ENCODE measurements at regions not wholly inside any gene's neighbourhood (a gene's known extent, or its start where the extent isn't known, plus 50 kb on each side); places are given as distances from the start of the nearest gene placed in this dataset.
"Not testable (repeated sequence)": the region's sequence is repeated elsewhere in the genome, so short reads cannot be mapped to it uniquely, and the experiment has no call there.

DNA sequence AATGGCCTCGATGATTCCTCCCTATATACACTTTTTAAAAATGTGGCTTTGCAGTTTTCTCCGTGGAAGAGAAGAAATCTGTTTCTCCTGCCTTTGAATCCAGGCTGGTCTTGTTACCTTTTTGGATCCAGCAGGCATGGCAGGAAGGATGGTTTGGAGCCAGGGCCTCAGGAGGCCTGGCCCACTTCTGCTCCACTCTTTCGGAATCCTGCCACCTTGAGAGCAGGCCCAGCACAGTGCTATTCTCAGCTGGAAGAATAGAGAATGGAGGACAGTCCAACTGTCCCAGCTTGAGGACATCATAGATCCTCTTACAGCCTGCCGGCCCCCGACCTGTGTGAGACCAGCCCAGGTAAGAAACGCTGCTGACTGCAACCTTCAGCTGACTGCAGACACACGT lies 421.5 kb downstream of the FUT8 start:
- FAIRE-seq (peak; percentile 63), DNase-seq (ENCODE audit: low spot score) (no peak)

DNA sequence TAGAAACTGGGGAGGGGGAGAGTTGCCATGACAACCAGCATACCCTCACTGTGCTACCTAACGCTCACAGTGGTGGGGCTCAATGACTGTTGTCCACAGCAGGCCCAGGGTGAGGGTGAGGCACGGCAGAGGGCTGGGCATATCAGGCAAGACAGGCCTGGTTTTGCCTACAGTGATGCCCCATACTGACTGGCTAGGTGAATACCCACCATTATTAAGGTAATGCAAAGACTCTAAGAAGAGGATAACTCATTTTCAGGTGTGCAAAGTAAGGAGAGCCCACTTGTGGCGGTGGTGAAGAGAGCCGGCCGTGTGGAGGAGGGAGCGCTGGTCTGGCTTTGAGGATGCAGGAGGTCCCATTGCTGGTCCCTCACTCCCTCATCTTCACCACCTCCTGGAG lies 422.3 kb downstream of the FUT8 start:
- peak; percentile 40 for FAIRE-seq
- no peak for DNase-seq (ENCODE audit: low spot score)

DNA sequence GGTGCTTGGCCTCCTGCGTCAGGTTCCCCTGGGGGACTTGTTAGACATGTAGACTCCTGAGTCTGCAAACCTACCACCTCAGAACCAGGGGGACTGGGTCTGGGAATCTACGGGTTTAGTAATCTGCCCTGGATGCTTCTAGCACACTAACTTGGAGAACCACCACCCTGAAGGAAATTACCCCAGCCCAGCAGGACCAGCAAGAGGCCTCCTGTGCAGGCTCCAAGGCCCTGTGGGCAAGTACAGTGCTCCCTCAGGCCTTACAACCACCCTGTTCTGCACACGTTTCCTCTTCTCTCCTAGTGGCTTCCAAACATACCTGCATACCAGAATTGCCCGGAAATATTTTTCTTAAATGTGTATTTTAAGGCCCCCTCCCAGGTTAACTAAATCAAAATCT lies 423.0 kb downstream of the FUT8 start:
- no peak for DNase-seq (ENCODE audit: low spot score)
- FAIRE-seq: no peak

DNA sequence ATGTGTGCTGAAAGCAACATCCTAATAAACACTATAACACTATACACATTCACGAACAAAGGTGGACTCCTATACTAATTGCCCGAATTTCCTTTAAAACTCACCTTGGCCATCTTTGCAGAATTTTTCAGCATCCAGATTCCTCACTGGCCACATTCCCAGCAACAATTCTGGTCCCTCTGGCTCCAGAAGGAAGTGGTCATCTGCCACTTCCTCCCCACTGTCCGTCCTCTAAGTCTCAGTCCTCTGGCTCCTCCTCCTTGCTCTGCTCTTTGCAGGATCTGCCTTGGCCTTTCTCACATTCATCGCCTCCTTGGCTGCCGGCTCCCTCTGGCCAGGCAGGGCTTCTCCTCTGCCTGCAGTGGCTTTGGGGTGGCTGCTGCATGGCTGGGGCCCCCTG lies 426.0 kb downstream of the FUT8 start:
- no peak for DNase-seq (ENCODE audit: low spot score)
- FAIRE-seq: peak; percentile 27

DNA sequence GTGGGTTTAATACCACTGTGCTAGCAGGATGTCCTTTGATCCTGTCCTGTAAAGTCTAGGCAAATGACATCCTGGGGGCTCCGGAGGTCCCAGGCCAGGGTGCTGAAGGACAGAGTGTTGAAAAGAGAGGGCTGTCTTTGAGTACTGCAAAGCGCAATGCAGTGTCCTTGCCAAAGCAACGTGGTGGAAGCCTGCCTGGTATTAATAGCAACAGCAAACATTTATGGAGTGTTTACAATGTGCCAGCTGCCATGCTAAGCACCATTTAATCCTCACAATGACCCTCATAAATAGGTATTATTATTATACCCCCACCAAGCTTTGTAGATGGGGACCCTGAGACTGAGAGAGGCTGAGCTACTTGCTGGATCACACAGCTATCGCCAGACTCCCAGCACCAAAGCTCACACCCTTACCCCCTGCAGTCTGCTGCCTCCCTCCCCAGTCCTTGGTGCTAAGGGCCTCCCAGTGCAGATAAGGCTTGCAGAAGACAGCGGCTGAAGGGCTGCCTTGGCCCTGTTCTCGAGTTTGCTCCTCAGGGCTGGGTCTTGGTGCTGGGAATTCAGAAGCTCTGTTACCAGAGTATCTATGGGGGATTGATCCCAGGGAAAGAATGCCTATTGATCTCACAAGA lies 427.7 kb downstream of the FUT8 start:
- FAIRE-seq (no peak), DNase-seq (ENCODE audit: low spot score) (no peak)

DNA sequence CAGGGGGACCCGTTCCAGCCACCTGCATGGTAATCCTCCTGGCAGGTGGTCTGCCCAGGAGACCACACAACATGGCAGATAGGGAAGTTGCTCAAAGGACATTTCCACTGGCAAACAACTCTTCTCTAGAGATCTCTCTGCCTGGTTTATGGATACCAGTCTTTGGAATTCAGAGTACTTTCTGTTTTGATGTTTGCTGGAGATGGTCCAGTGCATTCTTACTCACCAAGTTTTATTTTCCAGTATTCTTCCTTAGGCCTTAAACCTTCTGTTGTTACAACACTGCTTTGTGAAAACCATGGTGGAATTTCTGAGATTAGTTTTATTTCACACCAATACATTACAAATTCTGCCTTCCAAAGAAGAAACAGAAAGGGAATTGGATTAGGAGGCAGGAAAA lies 428.3 kb downstream of the FUT8 start:
- FAIRE-seq: no peak
- DNase-seq (ENCODE audit: low spot score): no peak

DNA sequence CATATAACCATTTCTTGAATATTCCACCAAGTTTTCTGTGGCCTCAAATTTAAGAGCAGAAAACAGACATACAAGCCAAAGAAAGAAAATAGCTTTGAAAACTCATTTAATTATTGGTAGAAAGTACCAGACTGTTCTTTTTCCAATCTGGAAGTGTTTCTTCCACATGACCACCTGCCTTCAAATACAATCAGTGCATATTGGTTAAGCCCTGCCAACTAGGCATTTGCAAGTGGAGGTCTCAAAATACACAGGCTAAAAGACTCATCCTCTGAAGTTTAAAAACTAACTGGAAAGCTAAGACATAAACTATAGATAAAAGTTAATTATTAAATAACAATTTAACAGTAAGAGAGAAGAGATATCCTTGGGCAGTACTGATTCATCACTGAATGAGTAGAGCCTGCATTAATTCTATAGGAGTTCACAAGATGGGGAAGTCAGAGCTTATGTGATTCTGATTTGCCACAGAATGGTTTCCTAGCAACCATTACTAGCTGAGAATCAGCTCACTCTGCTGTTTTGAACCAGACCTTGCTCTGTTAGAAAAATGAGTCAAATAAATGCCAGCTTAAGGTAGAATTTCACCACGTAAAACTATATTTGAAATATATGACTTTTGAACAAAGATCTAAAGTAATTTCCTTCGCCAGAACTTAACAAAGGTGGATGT lies 433.8 kb downstream of the FUT8 start:
- DNase-seq (ENCODE audit: low spot score) (no peak), FAIRE-seq (no peak)

DNA sequence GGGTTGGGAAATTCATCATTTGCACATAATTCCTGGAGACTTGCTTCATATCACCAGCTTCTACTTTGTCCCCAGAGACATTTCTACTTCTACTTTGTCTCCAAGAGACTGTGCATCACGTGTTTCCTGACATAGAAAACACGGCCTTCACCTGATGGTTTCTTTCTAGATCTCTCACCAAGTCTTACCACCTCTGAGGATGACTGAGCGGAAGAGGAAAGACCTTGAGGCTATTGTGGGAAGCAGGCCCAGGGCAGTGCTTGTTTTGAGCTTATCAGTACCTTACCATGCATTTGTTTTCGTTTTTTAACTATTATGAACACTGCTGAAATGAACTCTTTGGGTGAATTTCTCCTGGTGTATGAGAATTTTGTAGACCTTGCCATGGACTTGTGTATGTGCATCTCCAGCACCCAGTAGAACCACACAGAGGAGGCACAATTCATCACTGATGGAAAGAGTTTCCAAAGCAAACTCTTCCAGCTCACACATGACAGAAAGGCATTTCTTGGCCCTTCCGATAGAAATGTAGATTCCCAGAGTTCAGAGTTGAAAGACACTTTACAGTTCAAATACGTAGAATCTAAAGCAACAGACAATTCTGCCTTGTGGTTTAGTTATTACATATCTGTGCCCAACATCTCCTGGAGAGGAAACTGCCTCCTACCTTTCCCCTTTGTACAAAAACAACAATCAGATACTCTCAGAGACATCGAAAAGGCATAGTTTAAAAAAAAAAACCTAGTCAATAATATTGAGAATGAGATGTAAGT lies 434.7 kb downstream of the FUT8 start:
- FAIRE-seq: peak; percentile 56
- DNase-seq (ENCODE audit: low spot score): no peak

DNA sequence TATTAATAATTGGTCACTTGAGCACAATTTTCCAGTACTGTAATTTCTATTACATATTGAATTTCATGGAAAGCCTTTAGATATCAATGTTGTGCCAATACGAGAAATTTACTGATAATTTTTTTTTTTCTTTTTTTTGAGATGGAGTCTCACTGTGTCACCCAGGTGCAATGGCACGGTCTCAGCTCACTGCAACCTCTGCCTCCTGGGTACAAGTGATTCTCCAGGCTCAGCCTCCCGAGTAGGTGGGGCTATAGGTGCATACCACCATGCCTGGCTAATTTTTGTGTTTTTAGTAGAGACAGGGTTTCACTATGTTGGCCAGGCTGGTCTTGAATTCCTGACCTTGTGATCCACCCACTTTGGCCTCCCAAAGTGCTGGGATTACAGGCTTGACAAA lies 435.4 kb downstream of the FUT8 start:
- FAIRE-seq; DNase-seq (ENCODE audit: low spot score): not testable (repeated sequence)

DNA sequence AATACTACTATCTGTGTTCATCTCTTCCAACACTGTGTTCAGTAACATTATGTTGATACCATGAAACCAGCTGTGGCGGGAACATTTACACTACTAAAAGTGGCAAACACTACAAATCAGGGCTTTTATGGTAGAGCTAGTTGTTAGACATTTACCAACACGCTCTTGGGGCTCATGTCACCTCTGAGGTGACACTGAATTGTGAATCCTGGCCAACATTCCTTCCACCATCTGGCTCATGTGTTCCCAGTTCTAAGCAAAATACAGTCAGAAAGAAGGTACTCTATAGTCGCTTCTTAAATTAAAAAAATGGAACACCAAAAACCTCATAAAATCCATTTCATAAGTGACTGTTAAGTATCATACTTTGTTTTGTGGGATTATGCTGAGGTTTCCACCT lies 436.6 kb downstream of the FUT8 start:
- DNase-seq (ENCODE audit: low spot score): no peak
- peak; percentile 27 for FAIRE-seq

DNA sequence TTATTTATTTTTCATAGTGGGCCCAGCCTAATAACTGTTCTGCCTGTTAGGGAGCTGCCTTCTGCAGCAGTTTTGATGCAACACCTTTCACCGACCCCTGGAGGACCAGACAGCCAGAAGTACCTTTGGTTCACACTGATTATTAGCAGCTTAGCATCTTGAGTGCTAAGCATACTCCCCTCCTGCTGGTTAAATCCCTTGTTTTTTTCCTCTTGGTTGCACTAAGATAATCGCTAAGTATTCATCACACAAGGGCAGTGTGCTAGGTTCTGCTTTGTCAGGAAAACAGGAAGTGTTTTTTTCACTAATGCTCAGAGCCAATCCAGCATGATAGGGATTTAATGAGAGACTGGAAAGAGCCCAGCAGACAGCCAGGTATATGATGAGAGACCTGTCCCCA lies 437.0 kb downstream of the FUT8 start:
- FAIRE-seq (no peak), DNase-seq (ENCODE audit: low spot score) (no peak)

DNA sequence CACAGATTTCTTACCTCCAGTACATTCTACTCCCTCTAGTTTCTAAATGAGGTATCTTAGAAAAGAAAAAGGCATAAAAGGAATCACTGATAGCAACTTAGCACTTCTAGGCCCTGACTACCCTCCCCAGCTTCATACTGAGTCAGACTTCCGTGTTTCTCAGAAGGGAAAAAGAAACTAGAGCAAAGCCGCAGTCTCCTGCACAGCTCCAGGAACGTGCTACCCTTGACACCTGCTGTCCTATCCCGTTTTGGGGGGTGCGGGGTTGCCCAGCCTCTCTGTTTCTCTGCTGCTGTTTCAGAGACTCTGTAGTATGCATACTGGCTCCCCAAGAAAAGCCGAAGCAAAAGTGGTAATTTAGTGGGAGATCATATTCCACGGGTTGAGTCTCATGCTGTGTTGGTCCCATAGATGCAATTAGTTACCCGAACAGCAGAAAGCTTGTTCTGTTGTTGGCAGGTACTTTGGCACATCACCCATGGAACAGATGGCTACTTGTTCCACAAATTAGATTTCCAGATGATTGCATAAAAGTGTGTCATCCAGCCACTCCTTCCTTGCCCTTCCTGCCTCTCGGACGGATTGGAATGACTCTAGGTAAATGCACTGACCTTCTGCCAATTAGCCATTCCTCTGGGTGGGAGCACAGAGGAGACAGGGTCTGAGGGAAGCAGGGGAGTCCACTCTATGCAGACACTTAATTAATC lies 438.1 kb downstream of the FUT8 start:
- DNase-seq (ENCODE audit: low spot score) (no peak), FAIRE-seq (no peak)

DNA sequence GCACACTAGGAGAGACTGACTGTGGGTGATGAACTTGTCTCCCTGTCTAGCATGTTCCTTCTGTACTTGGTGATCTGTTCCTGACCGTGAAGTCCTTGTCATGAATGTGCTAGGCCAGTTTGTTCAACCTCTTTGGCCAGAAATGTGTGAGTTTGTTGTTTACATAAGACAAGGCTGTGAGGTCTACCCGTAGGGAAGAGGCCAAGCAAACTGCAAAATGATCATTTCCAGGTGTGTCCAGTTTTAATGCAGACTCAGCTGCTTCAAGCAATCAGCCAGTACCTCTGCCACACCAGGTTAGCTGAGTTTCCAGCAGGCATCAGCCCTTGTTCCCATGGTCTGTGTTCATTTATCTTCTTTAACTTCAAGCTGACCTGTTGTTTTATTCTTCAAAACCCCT lies 440.2 kb downstream of the FUT8 start:
- FAIRE-seq (no peak), DNase-seq (ENCODE audit: low spot score) (no peak)

DNA sequence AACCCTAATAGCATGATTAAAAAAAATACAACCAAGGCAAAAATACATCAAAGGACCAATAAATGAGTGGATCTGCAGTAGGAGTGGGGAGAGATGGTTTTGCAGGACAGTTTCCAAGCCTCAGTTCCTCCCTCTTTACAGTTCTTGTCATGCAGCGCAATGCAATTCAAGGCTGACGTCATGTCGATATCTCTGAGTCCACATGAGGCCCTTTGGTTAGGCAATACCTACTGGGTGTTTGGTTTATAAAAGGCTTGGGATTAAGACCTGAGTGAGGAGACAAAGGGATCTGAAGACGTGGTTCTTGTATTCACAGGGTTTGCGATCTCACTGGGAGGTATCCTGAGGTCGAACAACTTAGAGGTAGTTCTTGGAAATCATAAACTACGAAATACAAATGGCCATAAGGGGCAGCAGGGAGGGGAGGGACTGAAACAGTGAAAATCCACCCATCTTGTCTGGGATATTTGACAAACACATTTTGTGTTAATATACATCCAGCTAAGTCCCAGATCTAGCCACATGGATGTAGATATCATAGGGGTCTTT lies 441.0 kb downstream of the FUT8 start:
- DNase-seq (ENCODE audit: low spot score) (no peak), FAIRE-seq (peak; percentile 13)

DNA sequence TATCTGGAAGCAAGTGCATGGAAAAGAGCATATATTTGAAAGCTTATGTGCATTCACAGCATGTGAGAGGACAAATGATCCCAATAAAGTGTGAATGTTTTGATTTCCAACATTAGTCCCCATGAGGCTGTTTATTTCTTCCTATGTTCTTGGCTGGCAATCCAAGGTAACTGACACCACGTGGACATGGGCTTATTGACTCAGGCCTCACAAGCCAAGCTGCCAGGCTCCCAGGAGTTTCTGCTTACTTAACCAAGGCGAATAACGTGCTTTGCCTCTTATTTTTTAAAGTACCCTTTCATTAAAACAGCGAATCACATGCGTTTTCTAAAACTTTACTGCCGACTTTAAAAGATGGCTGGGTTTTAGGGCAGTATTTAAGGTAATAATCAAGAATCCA lies 441.7 kb downstream of the FUT8 start:
- peak; percentile 63 for FAIRE-seq
- no peak for DNase-seq (ENCODE audit: low spot score)

DNA sequence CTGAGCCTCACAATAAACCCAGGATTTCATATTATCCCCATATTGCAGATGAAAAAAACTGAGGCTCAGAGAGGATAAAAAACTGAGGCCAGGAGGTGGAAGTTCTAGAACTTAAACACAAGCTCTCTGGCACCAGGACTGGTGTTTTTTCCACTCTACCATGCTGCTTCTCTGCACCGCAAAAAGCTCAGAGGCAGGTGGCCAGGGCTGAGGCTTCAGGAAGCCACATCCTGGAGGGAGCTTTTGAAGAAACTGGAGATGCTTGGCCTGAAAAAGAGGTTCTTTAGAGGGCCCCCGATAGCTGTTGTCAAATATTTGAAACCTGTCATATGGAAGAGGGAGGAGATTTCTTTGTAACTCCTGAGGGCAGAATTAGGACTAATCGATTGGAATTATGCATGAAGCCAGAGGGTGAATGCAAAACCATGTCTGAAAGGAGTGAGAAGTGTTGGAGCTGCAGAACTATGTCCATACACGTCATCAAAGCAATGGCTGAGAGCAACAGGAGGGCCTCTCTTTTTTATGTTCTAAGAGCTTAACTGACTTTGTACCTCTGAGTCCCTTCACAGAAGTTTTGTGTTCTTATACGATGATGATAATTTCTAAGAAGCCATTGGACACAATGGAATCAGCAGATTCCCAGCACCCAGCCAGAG lies 448.6 kb downstream of the FUT8 start:
- no peak for DNase-seq (ENCODE audit: low spot score)
- peak; percentile 71 for FAIRE-seq

DNA sequence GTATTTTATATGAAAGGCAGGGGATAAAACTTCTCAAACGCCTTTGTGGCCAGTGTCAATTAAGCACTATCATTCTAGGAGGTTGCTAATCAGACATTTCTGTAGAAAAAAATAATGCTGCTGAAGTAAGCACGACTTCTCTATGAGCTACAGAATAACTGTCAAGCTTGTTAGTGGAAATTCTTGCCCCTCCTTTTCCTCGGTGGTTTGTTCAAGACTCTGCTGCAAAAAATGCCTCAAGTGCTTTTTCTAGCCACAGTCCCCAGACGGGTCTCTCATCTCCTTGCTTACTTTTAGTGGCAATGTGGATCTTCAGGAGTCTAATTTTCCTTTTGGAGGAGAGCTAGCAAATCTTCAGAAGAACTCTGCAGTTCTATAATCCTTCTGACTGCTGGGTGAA lies 452.0 kb downstream of the FUT8 start:
- FAIRE-seq (no peak), DNase-seq (ENCODE audit: low spot score) (no peak)

DNA sequence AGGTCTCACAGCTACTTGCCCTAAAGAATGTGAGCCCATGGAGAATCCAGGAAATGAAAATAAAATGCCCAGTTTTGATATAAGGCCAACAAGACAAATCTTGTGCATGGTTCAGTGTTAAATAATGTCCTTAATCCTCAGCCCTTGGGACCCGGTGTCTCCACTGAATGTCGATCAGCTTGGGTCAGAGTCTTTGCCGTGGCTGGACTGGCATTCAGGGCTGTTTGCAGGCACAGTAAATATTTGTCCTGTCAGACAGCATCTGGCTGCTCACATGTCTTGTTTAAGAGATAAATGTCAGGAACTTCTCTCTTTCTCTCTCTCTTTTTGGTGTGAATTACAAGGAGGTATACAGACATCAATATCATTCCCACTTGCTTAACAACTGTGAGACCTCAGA lies 452.5 kb downstream of the FUT8 start:
- DNase-seq (ENCODE audit: low spot score): no peak
- FAIRE-seq: peak; percentile 9

DNA sequence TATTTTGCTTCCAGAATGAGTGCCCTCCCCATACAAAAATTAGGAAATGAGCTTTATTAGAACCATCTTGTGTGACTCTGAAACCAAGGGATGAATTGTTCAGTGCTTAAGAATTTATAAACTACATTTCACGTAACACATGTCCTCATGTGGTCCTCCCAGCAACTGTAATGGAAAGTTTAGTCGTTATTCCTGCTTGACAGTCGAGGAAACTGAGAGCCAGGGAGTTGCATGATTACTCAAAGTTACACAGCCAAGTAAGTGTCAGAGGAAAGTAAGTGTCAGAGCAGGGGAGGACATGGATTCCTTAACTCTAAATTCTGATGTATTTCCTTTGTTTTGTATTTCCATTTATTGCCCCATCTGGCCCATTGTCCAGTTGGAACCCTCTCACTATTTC lies 453.9 kb downstream of the FUT8 start:
- FAIRE-seq (no peak), DNase-seq (ENCODE audit: low spot score) (no peak)

DNA sequence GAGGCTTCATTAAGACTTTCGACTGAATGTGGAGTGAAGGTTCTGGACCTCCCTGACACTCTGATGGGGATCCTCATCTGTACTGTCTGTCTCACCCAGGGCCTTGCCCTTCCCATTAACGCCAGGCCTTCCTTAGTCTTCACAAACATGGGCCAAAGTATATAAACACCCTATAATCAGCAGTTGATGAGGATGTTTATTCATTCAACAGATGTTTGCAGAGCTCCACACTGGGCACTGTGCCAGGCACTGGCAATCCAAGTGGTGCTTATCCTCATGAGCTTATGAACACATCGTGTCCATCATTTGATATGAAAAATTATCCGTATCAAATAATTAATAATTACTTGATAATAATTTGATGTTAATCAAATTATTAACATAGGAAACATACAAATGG lies 454.4 kb downstream of the FUT8 start:
- FAIRE-seq: no peak
- no peak for DNase-seq (ENCODE audit: low spot score)

DNA sequence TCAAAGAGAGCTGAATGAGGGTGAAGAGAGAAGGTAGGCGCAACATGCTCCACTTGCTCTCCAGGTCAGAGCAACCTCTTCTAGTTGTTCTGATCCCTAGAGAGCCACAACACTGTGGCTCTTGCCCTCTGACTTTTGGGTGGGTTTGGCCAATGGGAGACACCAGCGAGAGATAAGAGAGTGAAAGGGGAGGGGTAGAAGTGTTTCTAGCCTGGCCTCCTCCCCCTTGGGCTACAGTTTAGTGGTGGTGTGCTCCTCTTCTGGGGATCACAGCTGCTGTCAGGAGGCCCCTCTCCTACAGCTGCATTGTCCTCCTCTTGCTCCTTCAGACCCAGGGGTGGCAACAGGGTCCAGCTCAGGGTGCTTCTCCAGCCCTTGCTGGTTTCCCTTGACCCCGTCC lies 454.8 kb downstream of the FUT8 start:
- FAIRE-seq (no peak), DNase-seq (ENCODE audit: low spot score) (no peak)

Measured in urothelium cell line (cell line).